UCSD-AML1 (cell line): ENCODE measurements at regions not wholly inside any gene's neighbourhood (a gene's known extent, or its start where the extent isn't known, plus 50 kb on each side); places are given as distances from the start of the nearest gene placed in this dataset.

ENCODE experiments used
- DNase-seq: peaks from one replicate; lab custom pipeline; 2025; ENCODE audit not compliant: unreplicated experiment; lab: John Stamatoyannopoulos, UW

GRCh38 chr5:125348221-125348692 is 601.8 kb upstream of the ZNF608 start:
- DNase-seq = no peak

- DNase-seq = no peak
Measured at GRCh38 chr5:125348936-125349831, 602.7 kb upstream of the ZNF608 start.

- DNase-seq = no peak
Measured at GRCh38 chr5:125357660-125358059, 611.2 kb upstream of the ZNF608 start.

- no peak for DNase-seq
Measured at GRCh38 chr5:125365747-125366146, 619.3 kb upstream of the ZNF608 start.

- DNase-seq = no peak
Measured at GRCh38 chr5:125367702-125368101, 621.3 kb upstream of the ZNF608 start.

GRCh38 chr5:125370461-125371205 is 624.2 kb upstream of the ZNF608 start:
- DNase-seq = no peak

GRCh38 chr5:125372694-125373631 is 626.5 kb upstream of the ZNF608 start:
- no peak for DNase-seq

- no peak for DNase-seq
Measured at GRCh38 chr5:125375143-125375542, 628.7 kb upstream of the ZNF608 start.

GRCh38 chr5:125376059-125376641 is 629.7 kb upstream of the ZNF608 start:
- DNase-seq = no peak

- no peak for DNase-seq
Measured at GRCh38 chr5:125377141-125377540, 630.7 kb upstream of the ZNF608 start.

- DNase-seq = no peak
Measured at GRCh38 chr5:125381290-125381689, 634.9 kb upstream of the ZNF608 start.

GRCh38 chr5:125384071-125384470 is 637.6 kb upstream of the ZNF608 start:
- no peak for DNase-seq

- DNase-seq = no peak
Measured at GRCh38 chr5:125390326-125390725, 643.9 kb upstream of the ZNF608 start.

GRCh38 chr5:125393221-125393815 is 646.9 kb upstream of the ZNF608 start:
- no peak for DNase-seq

- no peak for DNase-seq
Measured at GRCh38 chr5:125394661-125395280, 648.3 kb upstream of the ZNF608 start.

GRCh38 chr5:125396462-125396861 is 650.0 kb upstream of the ZNF608 start:
- DNase-seq = no peak

GRCh38 chr5:125398466-125398865 is 652.0 kb upstream of the ZNF608 start:
- DNase-seq = no peak

GRCh38 chr5:125399885-125400284 is 653.4 kb upstream of the ZNF608 start:
- no peak for DNase-seq

GRCh38 chr5:125401724-125402622 is 655.5 kb upstream of the ZNF608 start:
- DNase-seq = no peak
